Keratinocyte (primary cell): ENCODE measurements at regions not wholly inside any gene's neighbourhood (a gene's known extent, or its start where the extent isn't known, plus 50 kb on each side); places are given as distances from the start of the nearest gene placed in this dataset.

Source experiments
- CTCF ChIP-seq, 3 experiments: IDR thresholded peaks in 1 of 3; conservative IDR thresholded peaks in 1 of 3; optimal IDR thresholded peaks in 1 of 3; 2 replicates in 2 of 3; 3 replicates in 1 of 3; pipeline versions ENCODE3 to v1.5.1; 2011; ENCODE audit warnings: low read length in 3 of 3, mild to moderate bottlenecking in 3 of 3, moderate library complexity in 2 of 3, control low read depth in 1 of 3, inconsistent platforms in 1 of 3; ENCODE audit not compliant: insufficient read depth in 2 of 3; ENCODE audit errors: extremely low read depth in 1 of 3
- EZH2 ChIP-seq: IDR thresholded peaks from one replicate; pipeline ENCODE4 v1.6.1; 2012; ENCODE audit warnings: inconsistent platforms, mild to moderate bottlenecking, low read length, moderate library complexity

DNA sequence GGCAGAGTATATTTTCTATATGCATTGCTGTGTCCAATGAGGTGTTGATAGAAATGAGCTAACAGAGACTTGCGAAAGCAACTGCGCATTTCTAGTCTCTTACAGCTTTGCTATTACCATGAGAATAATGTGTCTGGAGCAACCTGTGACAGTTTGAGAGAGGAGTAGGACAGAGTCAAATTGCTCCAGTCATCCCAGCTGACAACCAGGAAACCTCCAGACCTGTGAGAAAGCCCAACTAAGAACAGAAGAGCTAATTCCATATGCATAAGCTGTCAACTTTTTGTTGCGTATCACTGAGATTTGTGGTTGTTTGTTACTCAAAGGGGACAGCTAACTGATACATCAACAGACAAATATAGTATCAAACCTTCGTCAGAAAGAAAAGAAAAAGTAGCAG is 354.1 kb upstream of the LRRC7 start:
- TF ChIP-seq CTCF (optimal IDR thresholded peaks at IDR 0.05 in 1 of 3, IDR thresholded peaks at IDR 0.05 in 1 of 3, conservative IDR thresholded peaks at IDR 0.05 in 1 of 3; ENCODE audit: extremely low read depth in 1 of 3, insufficient read depth in 2 of 3, low read length in 3 of 3) (no peak), EZH2 (no peak)
